ENCODE measurements at regions not wholly inside any gene's neighbourhood (a gene's known extent, or its start where the extent isn't known, plus 50 kb on each side); places are given as distances from the start of the nearest gene placed in this dataset.

GRCh38 chr2:216306868-216307267 is 65.4 kb downstream of the MARCHF4 start:
- TF ChIP-seq ZMAT4 (CRISPR knock-in tag; IDR thresholded peaks at IDR 0.05), result no peak
- TF ChIP-seq IRF2 (CRISPR knock-in tag; IDR thresholded peaks at IDR 0.05; ENCODE audit: borderline replicate concordance, low read depth), result no peak
- TF ChIP-seq TEAD4 (CRISPR knock-in tag; IDR thresholded peaks at IDR 0.05), result no peak
- TF ChIP-seq E2F4 (CRISPR knock-in tag; IDR thresholded peaks at IDR 0.05; ENCODE audit: borderline replicate concordance, low read depth), result no peak
- no peak for TF ChIP-seq ATF2 (CRISPR knock-in tag; IDR thresholded peaks at IDR 0.05; ENCODE audit: borderline replicate concordance, low read depth)
- no peak for TF ChIP-seq ZNF416 (CRISPR knock-in tag; IDR thresholded peaks at IDR 0.05)
- no peak for TF ChIP-seq CTCF (IDR thresholded peaks at IDR 0.05)
- TF ChIP-seq NR1H2 (CRISPR knock-in tag; IDR thresholded peaks at IDR 0.05), result no peak
